ENCODE measurements at regions not wholly inside any gene's neighbourhood (a gene's known extent, or its start where the extent isn't known, plus 50 kb on each side); places are given as distances from the start of the nearest gene placed in this dataset.

DNA sequence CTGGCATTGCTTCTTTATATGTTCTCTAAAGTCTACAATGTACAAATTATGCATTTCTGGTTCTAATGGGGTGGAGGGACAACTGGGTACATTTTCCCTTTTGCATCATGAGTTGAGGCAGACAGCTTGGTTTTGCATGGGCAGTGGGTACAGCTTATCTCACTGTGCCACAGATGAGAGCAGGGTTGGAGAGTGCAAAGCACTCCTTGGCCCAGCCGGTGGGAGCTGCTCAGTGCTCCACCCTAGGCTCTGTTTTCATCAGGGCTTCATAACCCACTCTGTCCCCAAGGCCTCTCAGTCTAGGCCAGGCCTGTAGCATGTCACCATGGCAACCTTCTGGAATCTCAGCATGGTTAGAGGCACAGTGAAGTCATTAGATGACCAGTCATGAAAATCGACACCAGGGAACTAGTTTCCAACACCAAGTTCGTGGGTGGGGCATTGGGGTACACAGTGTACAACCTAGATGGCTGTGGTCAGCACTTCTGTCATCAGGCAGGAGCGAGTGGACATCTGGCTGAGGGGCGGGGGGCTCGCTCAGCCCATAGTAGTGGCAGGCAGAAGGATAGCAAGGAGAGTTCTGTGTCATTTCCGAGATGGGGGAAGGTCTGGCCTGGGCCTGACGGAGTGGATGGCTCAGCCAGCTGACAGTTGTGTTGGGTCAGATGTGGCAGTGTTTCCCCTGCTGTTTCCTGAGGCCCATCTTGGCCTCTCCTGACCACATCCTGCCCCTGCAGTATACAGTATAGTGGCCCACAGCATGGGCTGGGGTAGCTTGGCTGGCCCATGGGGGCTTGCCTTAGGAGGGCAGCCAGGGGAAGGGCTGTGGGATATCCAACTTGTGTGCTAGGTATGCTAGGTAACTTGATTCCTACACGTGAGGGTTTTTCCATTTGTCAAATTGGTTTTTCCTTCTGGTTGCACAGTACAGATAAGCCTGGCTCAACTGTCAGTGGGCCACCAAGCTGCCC, 75.7 kb upstream of the PRR23C start:
- H3K4me1 ChIP-seq (replicated peaks; ENCODE audit: insufficient read depth): no peaks in the 10 kb centered on the region
- no peaks in the 10 kb centered on the region for H3K9me3 ChIP-seq (ENCODE audit: insufficient read depth, low read depth)
- ChIA-PET CTCF (no interaction called here), POLR2A (ENCODE audit: unreplicated experiment) (no interaction called here)
- intact Hi-C loops (cut with micrococcal nuclease; ENCODE audit: unreplicated experiment): no loop called here
- no peak overlapping the region for H3K4me2 ChIP-seq
- H3K4me3 ChIP-seq: no peak overlapping the region
- no peak for DNase-seq
- H3K79me2 ChIP-seq (ENCODE audit: low read depth): no peaks in the 10 kb centered on the region
- no peak for TF ChIP-seq EZH2 (IDR thresholded peaks at IDR 0.05; ENCODE audit: low read depth)
- TF ChIP-seq, protein P1, sequence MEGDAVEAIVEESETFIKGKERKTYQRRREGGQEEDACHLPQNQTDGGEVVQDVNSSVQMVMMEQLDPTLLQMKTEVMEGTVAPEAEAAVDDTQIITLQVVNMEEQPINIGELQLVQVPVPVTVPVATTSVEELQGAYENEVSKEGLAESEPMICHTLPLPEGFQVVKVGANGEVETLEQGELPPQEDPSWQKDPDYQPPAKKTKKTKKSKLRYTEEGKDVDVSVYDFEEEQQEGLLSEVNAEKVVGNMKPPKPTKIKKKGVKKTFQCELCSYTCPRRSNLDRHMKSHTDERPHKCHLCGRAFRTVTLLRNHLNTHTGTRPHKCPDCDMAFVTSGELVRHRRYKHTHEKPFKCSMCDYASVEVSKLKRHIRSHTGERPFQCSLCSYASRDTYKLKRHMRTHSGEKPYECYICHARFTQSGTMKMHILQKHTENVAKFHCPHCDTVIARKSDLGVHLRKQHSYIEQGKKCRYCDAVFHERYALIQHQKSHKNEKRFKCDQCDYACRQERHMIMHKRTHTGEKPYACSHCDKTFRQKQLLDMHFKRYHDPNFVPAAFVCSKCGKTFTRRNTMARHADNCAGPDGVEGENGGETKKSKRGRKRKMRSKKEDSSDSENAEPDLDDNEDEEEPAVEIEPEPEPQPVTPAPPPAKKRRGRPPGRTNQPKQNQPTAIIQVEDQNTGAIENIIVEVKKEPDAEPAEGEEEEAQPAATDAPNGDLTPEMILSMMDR (conservative IDR thresholded peaks at IDR 0.05): no peak
- H3K27me3 ChIP-seq (ENCODE audit: insufficient read depth, low read depth): no peaks in the 10 kb centered on the region
- H3F3A ChIP-seq (ENCODE audit: insufficient read depth, low read depth): peaks cover 7% of the 10 kb centered on the region; the same call in 1 of the 2 replicates
- no peaks in the 10 kb centered on the region for H3K36me3 ChIP-seq (ENCODE audit: low read depth)
- H3K27ac ChIP-seq: no peak overlapping the region
- no peaks in the 10 kb centered on the region for H4K20me1 ChIP-seq (ENCODE audit: insufficient read depth)
- BruUV-seq (replicated peaks): no TSS peak
- no peak overlapping the region for H2AFZ ChIP-seq
- no peaks in the 10 kb centered on the region for H3K9me2 ChIP-seq (ENCODE audit: insufficient read depth)

DNA sequence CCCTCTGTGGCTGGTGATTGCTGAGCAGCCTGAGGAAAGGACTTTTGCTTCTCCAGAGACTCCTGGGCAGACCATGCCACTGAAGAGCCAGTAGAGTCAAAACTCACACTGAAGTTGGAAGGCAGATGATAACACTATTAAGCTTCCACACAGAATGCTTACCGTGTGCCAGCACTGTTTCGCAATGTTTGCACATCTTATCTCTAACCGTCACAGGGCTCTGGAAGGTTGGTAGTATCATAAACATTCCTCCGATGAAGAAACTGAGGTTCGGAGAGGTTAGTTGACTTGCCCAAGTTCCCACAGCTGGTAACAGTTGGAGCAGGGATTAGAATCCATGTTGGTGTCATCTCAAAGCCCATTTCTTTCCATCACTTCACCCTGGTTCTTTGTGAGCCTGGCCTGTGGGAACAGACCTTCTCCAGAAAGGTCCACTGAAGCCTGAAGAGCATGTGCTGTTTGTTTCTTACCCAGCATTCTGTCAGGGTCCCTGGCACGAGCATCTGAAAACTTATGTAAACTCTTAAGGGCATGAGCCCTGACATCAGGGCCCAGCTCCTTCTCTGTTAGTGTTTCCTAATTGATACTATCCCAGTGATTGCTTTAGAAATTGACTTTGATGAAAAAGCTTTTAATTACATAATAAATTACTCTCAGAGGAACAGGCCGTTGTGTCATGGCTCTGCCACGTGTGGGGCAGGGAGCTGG, 77.0 kb upstream of the PRR23C start:
- Histone ChIP-seq H3K9me2 (ENCODE audit: insufficient read depth) (no peaks in the 10 kb centered on the region), H3K27ac (no peak overlapping the region), H3F3A (ENCODE audit: insufficient read depth, low read depth) (peaks cover 3% of the 10 kb centered on the region; the same call in 1 of the 2 replicates), H3K27me3 (ENCODE audit: insufficient read depth, low read depth) (no peaks in the 10 kb centered on the region), H3K79me2 (ENCODE audit: low read depth) (no peaks in the 10 kb centered on the region), H3K36me3 (ENCODE audit: low read depth) (no peaks in the 10 kb centered on the region), H3K9me3 (ENCODE audit: insufficient read depth, low read depth) (no peaks in the 10 kb centered on the region), H4K20me1 (ENCODE audit: insufficient read depth) (no peaks in the 10 kb centered on the region), H3K4me3 (no peak overlapping the region), H3K4me1 (replicated peaks; ENCODE audit: insufficient read depth) (no peaks in the 10 kb centered on the region), H2AFZ (no peak overlapping the region), H3K4me2 (no peak overlapping the region)
- DNase-seq: no peak
- intact Hi-C loops (cut with micrococcal nuclease; ENCODE audit: unreplicated experiment): no loop called here
- TF ChIP-seq, protein P1 (conservative IDR thresholded peaks at IDR 0.05): no peak
- no peak for TF ChIP-seq EZH2 (IDR thresholded peaks at IDR 0.05; ENCODE audit: low read depth)
- ChIA-PET POLR2A (ENCODE audit: unreplicated experiment) (no interaction called here), CTCF (no interaction called here)
- no TSS peak for BruUV-seq (replicated peaks)

DNA sequence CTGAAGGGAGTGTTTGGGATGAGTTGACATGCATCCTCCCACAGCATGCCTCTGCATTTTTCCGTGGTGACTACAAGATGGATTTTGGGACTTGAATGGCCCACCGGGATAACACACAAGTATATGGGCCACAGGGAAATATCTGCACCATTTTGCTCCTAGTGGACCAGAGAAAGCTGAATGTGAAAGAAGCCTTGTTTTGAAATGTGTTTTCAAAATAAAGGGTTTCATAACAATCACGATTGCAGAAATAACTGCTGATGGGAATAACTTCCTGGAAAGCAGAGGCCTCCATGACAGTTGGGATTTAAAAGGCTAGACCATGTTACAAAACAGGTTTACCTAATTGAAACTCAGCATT, 77.5 kb upstream of the PRR23C start:
- Histone ChIP-seq H3K27ac (no peak overlapping the region), H3K9me2 (ENCODE audit: insufficient read depth) (no peaks in the 10 kb centered on the region), H3K4me1 (replicated peaks; ENCODE audit: insufficient read depth) (no peaks in the 10 kb centered on the region), H3F3A (ENCODE audit: insufficient read depth, low read depth) (no peaks in the 10 kb centered on the region; the same call in 1 of the 2 replicates), H2AFZ (no peak overlapping the region), H3K4me2 (no peak overlapping the region), H3K27me3 (ENCODE audit: insufficient read depth, low read depth) (no peaks in the 10 kb centered on the region), H3K4me3 (no peak overlapping the region), H3K9me3 (ENCODE audit: insufficient read depth, low read depth) (no peaks in the 10 kb centered on the region), H3K36me3 (ENCODE audit: low read depth) (no peaks in the 10 kb centered on the region), H4K20me1 (ENCODE audit: insufficient read depth) (no peaks in the 10 kb centered on the region), H3K79me2 (ENCODE audit: low read depth) (no peaks in the 10 kb centered on the region)
- no TSS peak for BruUV-seq (replicated peaks)
- no peak for DNase-seq
- ChIA-PET POLR2A (ENCODE audit: unreplicated experiment) (no interaction called here), CTCF (no interaction called here)
- intact Hi-C loops (cut with micrococcal nuclease; ENCODE audit: unreplicated experiment): no loop called here
- no peak for TF ChIP-seq EZH2 (IDR thresholded peaks at IDR 0.05; ENCODE audit: low read depth)
- TF ChIP-seq, protein P1 (conservative IDR thresholded peaks at IDR 0.05): no peak

Data from PC-9 (cell line).